Tibial nerve (tissue), 4 donors: ENCODE measurements at regions not wholly inside any gene's neighbourhood (a gene's known extent, or its start where the extent isn't known, plus 50 kb on each side); places are given as distances from the start of the nearest gene placed in this dataset.
A peak's percentile ranks its signal among the peaks of the same experiment; 100 is the strongest.

Source experiments
- DNase-seq, 2 donors: peaks; one replicate each; pipeline ENCODE4 v3.0.0-alpha.2; 2019; ENCODE audit warnings: low spot score in 2 of 2
- H3K27ac ChIP-seq, 4 donors: fragments of 200-600 bp; sonication (generic) in 3 of 4; one replicate each; pipeline ENCODE4 v1.5.1; 2017 to 2019; ENCODE audit warnings: mild to moderate bottlenecking in 1 of 4
- H3K27me3 ChIP-seq, 2 donors: fragments of 200-600 bp; sonication (generic) in 1 of 2; one replicate each; pipeline versions ENCODE4 v1.5.1 to v1.6.0; 2017 to 2019
- H3K36me3 ChIP-seq, 3 donors: fragments of 200-600 bp; sonication (generic); one replicate each; pipeline ENCODE4 v1.5.1; 2018 to 2019
- H3K4me1 ChIP-seq, 4 donors: fragments of 200-600 bp; sonication (generic) in 3 of 4; one replicate each; pipeline ENCODE4 v1.5.1; 2017 to 2019
- H3K4me3 ChIP-seq, 4 donors: fragments of 200-600 bp; sonication (generic) in 3 of 4; one replicate each; pipeline ENCODE4 v1.5.1; 2017 to 2019; ENCODE audit warnings: mild to moderate bottlenecking in 1 of 4, moderate library complexity in 1 of 4
- H3K9me3 ChIP-seq, 4 donors: fragments of 200-600 bp; sonication (generic) in 3 of 4; one replicate each; pipeline ENCODE4 v1.5.1; 2017 to 2019
- EP300 ChIP-seq, 2 donors: sonication (generic); formaldehyde crosslinking; IDR thresholded peaks; one replicate each; pipeline ENCODE4 v1.6.1; 2017; ENCODE audit warnings: antibody characterized with exemption in 2 of 2, mild to moderate bottlenecking in 1 of 2
- POLR2A ChIP-seq, 2 donors: fragments of 450-650 bp; IDR thresholded peaks; one replicate each; pipeline ENCODE4 v1.6.1; 2017; ENCODE audit warnings: antibody characterized with exemption in 2 of 2, mild to moderate bottlenecking in 2 of 2, moderate library complexity in 2 of 2
- WGBS, 2 donors: methylation state at CpG; one replicate each; pipeline ENCODE4 v1.1.5; 2018; 5-methylcytosine and 5-hydroxymethylcytosine counted together
- TF ChIP-seq, protein P1 (sequence below), 5 experiments: fragments of 200-600 bp in 3 of 5; fragments of 450-650 bp in 2 of 5; sonication (generic) in 3 of 5; IDR thresholded peaks; one replicate each; pipeline ENCODE4 v1.5.1; 2016 to 2019; ENCODE audit warnings: antibody characterized with exemption in 5 of 5, mild to moderate bottlenecking in 3 of 5, moderate library complexity in 2 of 5

DNA sequence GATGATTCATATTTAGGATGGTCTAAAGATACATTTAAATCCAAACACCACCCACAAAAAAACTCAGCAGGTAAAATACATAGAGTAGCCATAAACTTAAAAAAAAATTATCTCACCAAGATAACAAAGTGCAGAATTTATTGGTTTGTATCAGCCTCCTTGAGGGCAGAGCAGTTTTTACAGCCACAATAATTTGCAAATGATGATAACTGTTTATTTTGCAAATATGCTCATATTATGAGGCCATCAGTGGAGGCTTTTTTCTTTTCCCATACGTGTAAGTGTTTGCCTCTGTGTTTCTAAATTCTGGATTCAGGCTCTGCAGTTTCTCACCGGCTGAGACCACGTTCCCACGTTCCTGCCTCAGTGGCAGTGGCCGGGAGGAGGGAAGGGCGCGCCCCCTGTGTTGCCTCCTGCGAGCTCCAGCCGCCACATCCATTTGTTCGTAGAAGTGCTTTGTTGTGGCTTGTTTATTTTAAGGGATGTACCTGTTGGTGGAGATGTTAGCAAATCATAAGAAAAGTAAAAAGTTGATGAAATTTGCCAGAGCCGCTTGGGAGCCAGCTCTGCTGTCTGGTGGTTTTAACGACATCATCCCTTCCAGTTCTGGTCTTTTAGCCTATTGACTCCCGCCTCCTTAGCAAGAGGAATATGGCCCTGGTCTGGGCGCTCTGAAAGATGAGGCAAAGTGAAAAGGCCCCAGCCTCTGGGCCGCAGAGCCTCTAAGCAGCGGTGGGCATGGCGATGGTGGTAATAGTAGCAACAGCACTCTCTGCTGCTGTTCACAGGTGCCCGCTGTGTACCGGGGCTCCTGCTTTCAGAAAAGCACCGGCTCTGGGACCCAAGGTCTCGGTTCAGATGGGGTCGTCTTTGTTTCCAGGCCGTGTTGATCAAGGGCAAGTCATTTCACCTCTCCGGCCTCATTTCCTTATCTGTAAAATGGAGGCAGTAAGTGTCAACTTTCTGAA is 66.7 kb upstream of the PPARA start:
- H3K36me3 ChIP-seq, result peaks cover 0 to 9% (median 0%) of the 10 kb centered on the region in 3 donors
- H3K9me3 ChIP-seq, result no peaks in the 10 kb centered on the region
- peak overlapping the region in 3 of 4 donors; percentile 6 to 43 (median 30) for H3K4me3 ChIP-seq
- no peaks in the 10 kb centered on the region for H3K27me3 ChIP-seq
- H3K4me1 ChIP-seq, result peaks cover 9 to 86% (median 69%) of the 10 kb centered on the region in 4 donors
- DNase-seq, result peak in 1 of 2 donors; percentile 15
- WGBS, 2 donors, result 33 to 41% methylated on average over 20 to 24 of the region's 24 CpGs
- no peak for TF ChIP-seq POLR2A (IDR thresholded peaks at IDR 0.05)
- TF ChIP-seq, protein P1, sequence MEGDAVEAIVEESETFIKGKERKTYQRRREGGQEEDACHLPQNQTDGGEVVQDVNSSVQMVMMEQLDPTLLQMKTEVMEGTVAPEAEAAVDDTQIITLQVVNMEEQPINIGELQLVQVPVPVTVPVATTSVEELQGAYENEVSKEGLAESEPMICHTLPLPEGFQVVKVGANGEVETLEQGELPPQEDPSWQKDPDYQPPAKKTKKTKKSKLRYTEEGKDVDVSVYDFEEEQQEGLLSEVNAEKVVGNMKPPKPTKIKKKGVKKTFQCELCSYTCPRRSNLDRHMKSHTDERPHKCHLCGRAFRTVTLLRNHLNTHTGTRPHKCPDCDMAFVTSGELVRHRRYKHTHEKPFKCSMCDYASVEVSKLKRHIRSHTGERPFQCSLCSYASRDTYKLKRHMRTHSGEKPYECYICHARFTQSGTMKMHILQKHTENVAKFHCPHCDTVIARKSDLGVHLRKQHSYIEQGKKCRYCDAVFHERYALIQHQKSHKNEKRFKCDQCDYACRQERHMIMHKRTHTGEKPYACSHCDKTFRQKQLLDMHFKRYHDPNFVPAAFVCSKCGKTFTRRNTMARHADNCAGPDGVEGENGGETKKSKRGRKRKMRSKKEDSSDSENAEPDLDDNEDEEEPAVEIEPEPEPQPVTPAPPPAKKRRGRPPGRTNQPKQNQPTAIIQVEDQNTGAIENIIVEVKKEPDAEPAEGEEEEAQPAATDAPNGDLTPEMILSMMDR (IDR thresholded peaks at IDR 0.05), result no peak
- no peak for TF ChIP-seq EP300 (IDR thresholded peaks at IDR 0.05)
- peak overlapping the region; percentile 73 to 99 (median 88) for H3K27ac ChIP-seq

DNA sequence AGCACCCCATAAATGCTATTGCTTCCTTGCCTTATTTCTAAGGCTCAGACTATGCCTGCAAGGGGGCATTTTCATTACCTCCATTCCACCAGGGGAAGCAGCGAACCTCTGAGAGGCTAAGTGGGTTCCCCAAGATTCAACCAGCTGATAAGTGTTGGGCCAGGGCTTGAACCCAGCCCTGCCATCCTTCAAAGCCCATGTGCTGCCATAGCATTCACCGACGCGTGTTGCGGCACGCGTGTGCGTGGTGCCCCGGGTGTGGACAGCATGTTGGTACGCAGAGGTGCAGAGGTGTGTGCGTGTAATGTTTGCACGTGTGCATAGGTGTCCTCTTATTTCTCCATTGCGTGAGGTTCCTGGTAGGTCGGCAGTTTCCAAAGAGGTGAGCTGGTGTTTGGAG is 66.0 kb upstream of the PPARA start:
- Histone ChIP-seq H3K27me3 (no peaks in the 10 kb centered on the region), H3K4me3 (peak overlapping the region in 3 of 4 donors; percentile 20 to 43 (median 30)), H3K4me1 (peaks cover 14 to 86% (median 70%) of the 10 kb centered on the region in 4 donors), H3K36me3 (peaks cover 0 to 9% (median 0%) of the 10 kb centered on the region in 3 donors), H3K9me3 (no peaks in the 10 kb centered on the region), H3K27ac (peak overlapping the region; percentile 73 to 99 (median 88))
- no peak for TF ChIP-seq EP300 (IDR thresholded peaks at IDR 0.05)
- TF ChIP-seq, protein P1 (IDR thresholded peaks at IDR 0.05), result no peak
- no peak for TF ChIP-seq POLR2A (IDR thresholded peaks at IDR 0.05)
- peak in 1 of 2 donors; percentile 11 for DNase-seq
- 73 to 81% methylated on average over 13 to 14 of the region's 14 CpGs for WGBS, 2 donors

DNA sequence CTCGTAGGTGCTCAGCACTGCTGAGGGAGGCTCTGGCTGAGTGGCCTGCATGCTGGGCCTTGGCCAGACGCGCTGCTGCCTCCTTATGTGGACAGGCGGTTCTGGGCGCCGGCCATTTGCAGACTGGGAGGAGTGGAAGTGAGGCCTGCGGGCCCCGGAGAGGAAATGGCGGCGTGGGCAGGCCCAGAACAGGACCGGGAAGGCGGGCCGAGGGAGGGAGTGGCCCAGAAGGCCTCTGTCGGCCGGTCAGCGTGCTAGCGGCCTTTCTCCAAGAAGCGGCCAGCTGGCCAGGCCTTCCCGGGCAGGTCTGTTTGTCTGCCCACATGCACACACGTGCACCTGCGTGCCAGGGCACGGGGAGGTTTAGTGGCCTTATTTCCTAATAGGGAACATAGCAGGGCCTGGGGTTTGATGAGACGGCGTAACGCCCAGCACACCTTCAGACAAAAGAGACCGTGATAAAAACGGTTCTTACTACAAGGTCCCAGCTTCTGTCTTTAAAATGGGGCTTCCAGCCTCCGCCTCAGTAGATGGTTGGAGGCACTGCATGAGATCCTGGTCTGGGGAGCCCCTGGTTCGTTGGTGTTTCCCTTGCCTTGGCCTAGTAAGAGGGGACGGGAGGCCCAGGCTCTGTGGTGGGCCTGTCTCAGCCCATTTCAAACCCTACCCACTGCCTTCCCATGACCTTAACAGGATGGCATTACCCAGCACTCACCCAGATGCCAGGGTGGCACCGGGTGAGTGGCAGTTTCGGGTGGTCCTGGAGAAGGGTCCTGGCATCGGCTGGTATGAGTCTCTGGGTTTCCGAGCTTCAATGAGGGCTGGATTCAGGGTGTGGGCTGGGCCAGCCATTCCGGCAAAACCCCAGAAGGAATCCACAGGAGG is 65.1 kb upstream of the PPARA start:
- Histone ChIP-seq H3K36me3 (peaks cover 0 to 9% (median 0%) of the 10 kb centered on the region in 3 donors), H3K27me3 (no peaks in the 10 kb centered on the region), H3K9me3 (no peaks in the 10 kb centered on the region), H3K27ac (peak overlapping the region; percentile 73 to 99 (median 88)), H3K4me1 (peaks cover 15 to 88% (median 75%) of the 10 kb centered on the region in 4 donors), H3K4me3 (peak overlapping the region; percentile 20 to 43 (median 30))
- DNase-seq, result peak; percentile 69 to 75
- 16 to 28% methylated on average over 30 to 35 of the region's 35 CpGs for WGBS, 2 donors
- peak in 1 of 2 donors; percentile 79 for TF ChIP-seq EP300 (IDR thresholded peaks at IDR 0.05)
- TF ChIP-seq, protein P1 (IDR thresholded peaks at IDR 0.05), result peak in 1 of 5 experiments; percentile 19
- TF ChIP-seq POLR2A (IDR thresholded peaks at IDR 0.05), result peak in 1 of 2 donors; percentile 34

DNA sequence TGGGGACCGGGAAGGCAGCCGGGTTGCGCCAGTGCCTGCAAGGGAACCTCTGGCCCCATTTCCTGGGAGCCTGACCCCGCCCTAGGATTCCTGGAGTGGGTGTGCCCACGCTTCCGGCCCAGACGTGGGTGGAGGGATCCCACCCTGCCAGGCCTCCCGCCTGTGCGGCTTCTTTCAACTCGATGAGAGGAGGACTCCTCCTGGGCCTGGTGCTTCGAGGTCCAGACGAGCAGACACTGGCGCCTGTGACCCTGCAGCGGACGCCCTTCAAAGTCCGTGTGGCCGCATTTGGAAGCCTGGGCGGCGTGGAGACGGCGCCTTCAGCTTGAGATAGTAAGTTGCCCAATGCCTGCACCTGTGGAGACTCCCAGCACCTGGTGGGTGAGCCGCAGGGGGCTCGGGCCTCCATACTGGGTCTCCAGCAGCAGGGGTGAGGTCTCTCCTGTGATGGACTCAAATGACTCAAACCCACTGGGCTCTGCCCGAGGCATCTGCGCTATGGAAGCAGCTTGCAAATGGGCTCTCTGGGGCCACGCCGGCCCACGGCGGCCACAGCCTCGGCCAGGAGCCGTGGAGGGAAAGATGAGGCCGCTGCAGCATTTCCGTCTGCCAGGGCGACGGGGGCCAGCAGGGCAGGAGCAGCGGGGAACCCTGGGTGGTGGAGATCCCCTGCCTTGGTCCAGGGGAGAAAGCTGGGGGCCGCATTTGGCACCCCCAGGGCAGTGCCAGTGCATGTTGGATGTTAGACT is 64.3 kb upstream of the PPARA start:
- peaks cover 0 to 9% (median 0%) of the 10 kb centered on the region in 3 donors for H3K36me3 ChIP-seq
- H3K4me3 ChIP-seq, result peak overlapping the region; percentile 20 to 43 (median 30)
- WGBS, 2 donors, result 17 to 30% methylated on average over 23 to 25 of the region's 37 CpGs
- H3K4me1 ChIP-seq, result peaks cover 15 to 96% (median 83%) of the 10 kb centered on the region in 4 donors
- H3K27me3 ChIP-seq, result no peaks in the 10 kb centered on the region
- H3K27ac ChIP-seq, result peak overlapping the region; percentile 73 to 99 (median 88)
- H3K9me3 ChIP-seq, result no peaks in the 10 kb centered on the region
- peak in 1 of 2 donors; percentile 78 for TF ChIP-seq EP300 (IDR thresholded peaks at IDR 0.05)
- TF ChIP-seq, protein P1 (IDR thresholded peaks at IDR 0.05), result no peak
- TF ChIP-seq POLR2A (IDR thresholded peaks at IDR 0.05), result peak in 1 of 2 donors; percentile 10
- peak in 1 of 2 donors; percentile 58 for DNase-seq
